Middle frontal gyrus (tissue), 1 donor: ENCODE measurements at regions not wholly inside any gene's neighbourhood (a gene's known extent, or its start where the extent isn't known, plus 50 kb on each side); places are given as distances from the start of the nearest gene placed in this dataset.

Experiments used
- DNase-seq: peaks from one replicate; pipeline ENCODE4 v3.0.0-alpha.2; 2015; ENCODE audit warnings: low spot score; ENCODE audit errors: extremely low spot score

DNA sequence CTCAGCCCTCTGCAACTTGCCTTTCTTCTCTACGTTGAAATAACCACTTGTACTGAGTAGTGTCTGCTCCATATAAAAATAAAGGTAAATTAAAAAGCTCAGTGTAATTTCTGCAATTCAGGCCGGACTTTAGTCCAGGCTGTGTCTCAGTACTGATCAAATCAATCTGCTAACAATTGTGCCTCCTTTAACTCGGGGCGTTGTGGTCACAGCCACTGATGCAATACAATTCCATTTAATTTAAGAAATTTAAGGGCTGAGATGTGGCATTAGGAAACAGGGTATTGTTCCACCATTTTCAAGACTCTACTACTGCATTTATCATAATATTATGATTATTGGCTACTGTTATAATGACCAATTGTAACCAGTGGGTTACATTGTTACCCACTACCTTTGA is 60.0 kb upstream of the NPAS2 start:
- no peak for DNase-seq

DNA sequence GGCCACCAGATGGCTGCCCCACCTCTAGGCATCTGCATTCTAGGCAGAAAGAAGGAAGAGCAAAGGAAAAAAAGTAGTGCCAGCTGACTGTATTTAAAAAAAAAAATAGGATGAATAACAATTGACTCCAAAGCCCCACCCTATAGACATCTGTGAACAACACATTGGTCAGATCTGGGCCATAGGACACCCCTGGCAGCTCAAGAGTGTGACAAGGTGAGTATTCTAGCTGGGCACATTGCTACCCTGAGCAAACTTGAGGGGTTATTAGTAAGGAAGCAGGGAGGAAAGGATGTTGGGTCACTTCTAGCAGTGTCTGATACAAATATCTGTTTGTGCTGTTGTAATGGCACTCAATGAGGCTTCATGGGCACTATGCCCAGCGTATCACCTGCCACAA is 58.6 kb upstream of the NPAS2 start:
- no peak for DNase-seq

DNA sequence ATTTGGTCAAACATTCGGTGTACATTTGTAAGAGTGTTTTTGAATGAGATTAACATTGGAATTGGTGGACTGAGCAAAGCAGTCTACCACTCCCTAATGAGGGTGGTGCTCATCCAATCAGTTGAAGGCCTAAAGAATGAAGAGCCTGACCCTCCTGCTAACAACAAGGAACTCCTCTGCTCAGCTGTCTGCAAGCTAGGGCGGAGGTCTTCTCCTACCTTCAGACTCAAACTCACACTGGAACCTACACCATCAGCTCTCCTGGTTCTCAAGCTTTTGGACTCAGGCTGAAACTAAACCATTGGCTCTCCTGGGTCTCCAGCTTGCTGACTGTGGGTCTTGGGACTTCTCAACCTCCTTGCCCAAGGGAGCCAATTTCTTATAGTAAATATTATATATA is 55.5 kb upstream of the NPAS2 start:
- DNase-seq = no peak

DNA sequence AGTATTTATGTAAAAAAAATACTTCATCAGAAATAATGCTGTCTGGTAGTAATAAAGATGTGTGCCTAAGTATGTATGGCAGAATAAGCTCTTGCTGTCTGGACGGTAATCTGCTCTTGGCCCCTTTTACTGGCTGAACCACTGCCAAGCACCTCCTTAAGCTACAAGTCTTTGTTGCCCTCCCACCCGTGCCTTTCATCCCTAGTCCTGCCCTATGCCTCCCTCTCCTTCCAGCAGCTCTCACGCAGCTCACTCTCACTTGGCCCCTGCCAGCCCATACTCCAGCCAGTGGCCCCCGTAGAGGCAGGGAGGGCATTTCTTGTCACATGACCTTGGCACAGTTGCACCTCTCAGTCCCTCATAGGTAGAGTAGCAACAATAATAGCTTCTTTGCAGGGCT is 54.5 kb upstream of the NPAS2 start:
- DNase-seq = no peak

DNA sequence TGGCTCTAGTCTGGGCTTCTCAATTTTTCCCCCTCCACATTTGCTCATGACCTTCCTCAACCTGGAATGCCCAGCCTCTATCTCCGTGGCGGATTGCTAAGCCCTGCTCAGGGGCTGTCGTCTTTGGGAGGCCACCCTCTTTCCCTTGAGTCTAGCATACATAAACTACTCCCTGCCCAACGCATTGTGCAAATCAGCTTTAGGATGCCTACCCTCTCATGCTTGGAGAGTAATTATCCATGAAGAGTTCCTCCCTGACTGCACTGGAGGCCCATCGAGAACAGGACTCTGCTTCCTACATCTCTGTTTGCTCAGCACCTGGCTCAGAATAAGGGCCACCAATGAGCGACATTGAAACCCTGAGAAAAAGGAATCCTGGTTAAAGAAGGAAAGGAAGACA is 53.7 kb upstream of the NPAS2 start:
- DNase-seq = no peak

DNA sequence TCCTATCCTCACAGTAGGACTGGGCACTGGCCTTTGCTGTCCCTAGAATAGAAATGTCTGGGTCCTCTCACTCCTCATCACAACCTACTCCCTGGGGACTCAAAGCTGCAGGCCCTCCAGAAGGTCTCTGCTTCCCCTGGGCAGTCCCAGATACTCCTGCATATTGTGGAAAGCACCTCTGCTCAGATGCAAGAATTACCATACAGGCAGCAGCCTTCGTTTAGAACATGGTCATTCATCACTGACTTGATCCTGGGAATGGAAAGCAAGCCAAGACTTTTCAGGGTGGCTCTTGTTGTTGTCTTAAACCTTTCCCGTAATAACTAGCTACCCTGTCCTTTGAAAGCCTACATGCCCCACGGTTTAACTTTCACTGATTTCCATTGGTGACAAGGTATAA is 53.1 kb upstream of the NPAS2 start:
- DNase-seq = no peak

DNA sequence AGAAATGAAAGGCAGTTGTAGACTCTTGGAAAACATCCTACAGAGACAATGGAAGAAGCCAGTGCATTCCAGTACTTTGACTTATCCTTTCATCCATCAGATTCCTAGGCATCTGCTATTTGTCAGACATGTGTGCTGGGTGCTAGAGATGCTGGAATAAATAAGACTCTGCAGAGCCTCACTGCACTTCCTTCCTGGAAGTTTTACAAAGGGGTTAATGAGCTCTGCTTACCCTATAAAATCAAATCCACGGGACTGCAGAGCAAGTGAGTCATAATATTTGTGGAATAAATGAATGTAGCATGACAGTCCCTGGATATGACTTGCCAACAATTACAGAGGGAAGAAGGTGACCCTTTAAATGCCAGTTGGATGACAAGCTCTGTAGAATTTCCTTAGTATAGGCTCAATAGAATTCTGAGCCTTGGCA is 52.7 kb upstream of the NPAS2 start:
- DNase-seq = no peak

DNA sequence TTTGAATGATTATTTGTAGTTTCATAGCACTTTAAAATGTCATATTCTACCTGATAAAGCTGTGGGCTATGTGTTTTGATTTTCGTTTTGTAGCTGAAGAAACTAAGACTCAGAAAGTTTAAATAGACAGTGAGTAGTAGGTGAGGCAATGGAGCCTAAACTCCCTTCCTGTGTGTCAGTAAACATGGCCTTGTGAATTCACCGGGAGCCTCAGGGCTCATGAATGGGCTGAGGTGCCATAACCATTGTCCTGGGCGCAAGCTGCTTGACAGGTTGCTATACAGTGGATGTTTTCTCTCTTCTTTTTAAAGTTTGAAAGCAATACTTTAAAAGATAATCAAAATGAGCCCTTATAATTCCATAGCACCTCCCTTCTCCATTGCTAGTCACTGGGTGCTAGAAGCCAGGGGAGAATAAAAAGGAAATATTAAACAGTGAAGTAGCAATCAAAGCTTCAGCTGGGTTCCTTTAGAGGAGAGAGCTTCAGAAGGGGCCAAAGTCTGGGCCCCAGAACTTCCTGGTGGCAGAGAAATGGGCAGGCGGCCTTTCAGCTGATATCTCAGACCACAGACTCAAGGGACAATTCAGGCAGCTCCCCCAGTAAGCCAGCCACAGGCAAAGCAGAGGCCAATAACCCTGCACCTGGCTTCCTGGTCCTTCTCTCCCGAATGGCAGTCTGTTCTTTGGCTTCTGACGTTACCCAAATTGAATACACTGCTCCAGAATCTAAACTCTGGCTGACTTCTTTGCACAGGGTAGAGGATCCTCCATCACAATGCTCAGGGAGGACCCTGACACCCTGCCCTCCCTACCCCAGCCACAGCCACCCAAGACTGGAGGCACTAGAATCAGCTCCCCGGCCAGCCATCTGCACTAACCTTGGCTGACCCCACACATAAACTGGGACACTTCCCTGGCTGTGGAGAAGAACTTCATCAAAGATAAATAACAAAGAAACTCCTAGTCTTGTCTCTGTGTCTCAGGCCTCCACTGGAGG is 51.8 kb upstream of the NPAS2 start:
- no peak for DNase-seq
